ENCODE measurements at regions not wholly inside any gene's neighbourhood (a gene's known extent, or its start where the extent isn't known, plus 50 kb on each side); places are given as distances from the start of the nearest gene placed in this dataset.

GRCh38 chr3:23701716-23702597, 103.8 kb upstream of the UBE2E1 start:
- H3K4me1 Mint-ChIP-seq (ENCODE audit: low read depth), result peaks cover 8% of the 10 kb centered on the region
- no peaks in the 10 kb centered on the region for H3K27me3 Mint-ChIP-seq (ENCODE audit: low read depth)
- ATAC-seq (replicated peaks in 1 of 2) (no peak), DNase-seq (no peak)
- H3K27ac Mint-ChIP-seq, result no peak overlapping the region
- H3K36me3 Mint-ChIP-seq (ENCODE audit: insufficient read depth in 2 of 2), result no peaks in the 10 kb centered on the region
- no peak overlapping the region for H3K4me3 Mint-ChIP-seq
- H3K9me3 Mint-ChIP-seq, result no peaks in the 10 kb centered on the region

- Mint-ChIP-seq H3K27ac (no peak overlapping the region), H3K27me3 (ENCODE audit: low read depth) (no peaks in the 10 kb centered on the region), H3K4me3 (no peak overlapping the region), H3K9me3 (no peaks in the 10 kb centered on the region), H3K4me1 (ENCODE audit: low read depth) (peaks cover 8% of the 10 kb centered on the region), H3K36me3 (ENCODE audit: insufficient read depth in 2 of 2) (no peaks in the 10 kb centered on the region)
- ATAC-seq (replicated peaks in 1 of 2), result no peak
- DNase-seq, result no peak
These were observed 101.5 kb upstream of the UBE2E1 start for GRCh38 chr3:23704298-23704697.

- Mint-ChIP-seq H3K4me3 (no peak overlapping the region), H3K4me1 (ENCODE audit: low read depth) (peaks cover 8% of the 10 kb centered on the region), H3K27me3 (ENCODE audit: low read depth) (no peaks in the 10 kb centered on the region), H3K36me3 (ENCODE audit: insufficient read depth in 2 of 2) (no peaks in the 10 kb centered on the region), H3K27ac (no peak overlapping the region), H3K9me3 (no peaks in the 10 kb centered on the region)
- DNase-seq, result no peak
- peak in 1 of 2 donors; percentile 48 for ATAC-seq (replicated peaks in 1 of 2)
These were observed 99.6 kb upstream of the UBE2E1 start for GRCh38 chr3:23706111-23706510.

GRCh38 chr3:23709987-23710386, 95.8 kb upstream of the UBE2E1 start:
- ATAC-seq (replicated peaks in 1 of 2), result no peak
- no peak for DNase-seq
- Mint-ChIP-seq H3K27ac (no peak overlapping the region), H3K27me3 (ENCODE audit: low read depth) (peaks cover 29% of the 10 kb centered on the region), H3K4me1 (ENCODE audit: low read depth) (peaks cover 15% of the 10 kb centered on the region), H3K36me3 (ENCODE audit: insufficient read depth in 2 of 2) (no peaks in the 10 kb centered on the region), H3K4me3 (no peak overlapping the region), H3K9me3 (no peaks in the 10 kb centered on the region)

GRCh38 chr3:23710555-23710954, 95.2 kb upstream of the UBE2E1 start:
- Mint-ChIP-seq H3K27me3 (ENCODE audit: low read depth) (peaks cover 34% of the 10 kb centered on the region), H3K27ac (no peak overlapping the region), H3K4me1 (ENCODE audit: low read depth) (peaks cover 15% of the 10 kb centered on the region), H3K9me3 (no peaks in the 10 kb centered on the region), H3K4me3 (no peak overlapping the region), H3K36me3 (ENCODE audit: insufficient read depth in 2 of 2) (no peaks in the 10 kb centered on the region)
- no peak for ATAC-seq (replicated peaks in 1 of 2)
- DNase-seq, result no peak

GRCh38 chr3:23711916-23712494, 93.8 kb upstream of the UBE2E1 start:
- no peak overlapping the region for H3K4me3 Mint-ChIP-seq
- peaks cover 47% of the 10 kb centered on the region for H3K27me3 Mint-ChIP-seq (ENCODE audit: low read depth)
- H3K36me3 Mint-ChIP-seq (ENCODE audit: insufficient read depth in 2 of 2), result peaks cover 0 to 3% of the 10 kb centered on the region in 2 donors
- ATAC-seq (replicated peaks in 1 of 2), result peak; percentile 81 to 85
- H3K27ac Mint-ChIP-seq, result no peak overlapping the region
- peaks cover 7% of the 10 kb centered on the region for H3K4me1 Mint-ChIP-seq (ENCODE audit: low read depth)
- DNase-seq, result peak; percentile 15 to 29
- H3K9me3 Mint-ChIP-seq, result peaks cover 2 to 3% of the 10 kb centered on the region in 2 donors

GRCh38 chr3:23712656-23713559, 92.8 kb upstream of the UBE2E1 start:
- H3K9me3 Mint-ChIP-seq, result peaks cover 2 to 3% of the 10 kb centered on the region in 2 donors
- H3K27me3 Mint-ChIP-seq (ENCODE audit: low read depth), result peaks cover 47% of the 10 kb centered on the region
- peaks cover 7% of the 10 kb centered on the region for H3K4me1 Mint-ChIP-seq (ENCODE audit: low read depth)
- no peak overlapping the region for H3K4me3 Mint-ChIP-seq
- ATAC-seq (replicated peaks in 1 of 2), result no peak
- H3K27ac Mint-ChIP-seq, result no peak overlapping the region
- H3K36me3 Mint-ChIP-seq (ENCODE audit: insufficient read depth in 2 of 2), result peaks cover 0 to 3% of the 10 kb centered on the region in 2 donors
- no peak for DNase-seq

- peaks cover 7% of the 10 kb centered on the region for H3K4me1 Mint-ChIP-seq (ENCODE audit: low read depth)
- no peak for ATAC-seq (replicated peaks in 1 of 2)
- no peak for DNase-seq
- no peak overlapping the region for H3K27ac Mint-ChIP-seq
- peaks cover 0 to 3% of the 10 kb centered on the region in 2 donors for H3K36me3 Mint-ChIP-seq (ENCODE audit: insufficient read depth in 2 of 2)
- no peak overlapping the region for H3K4me3 Mint-ChIP-seq
- H3K27me3 Mint-ChIP-seq (ENCODE audit: low read depth), result peaks cover 47% of the 10 kb centered on the region
- H3K9me3 Mint-ChIP-seq, result peaks cover 2 to 3% of the 10 kb centered on the region in 2 donors
These were observed 92.1 kb upstream of the UBE2E1 start for GRCh38 chr3:23713641-23714040.

GRCh38 chr3:23720059-23720458, 85.7 kb upstream of the UBE2E1 start:
- Mint-ChIP-seq H3K9me3 (peaks cover 2 to 3% of the 10 kb centered on the region in 2 donors), H3K36me3 (ENCODE audit: insufficient read depth in 2 of 2) (peaks cover 0 to 3% of the 10 kb centered on the region in 2 donors), H3K4me3 (no peak overlapping the region), H3K27ac (no peak overlapping the region), H3K27me3 (ENCODE audit: low read depth) (peaks cover 22% of the 10 kb centered on the region), H3K4me1 (ENCODE audit: low read depth) (no peaks in the 10 kb centered on the region)
- ATAC-seq (replicated peaks in 1 of 2), result no peak
- no peak for DNase-seq

- Mint-ChIP-seq H3K4me1 (ENCODE audit: low read depth) (no peaks in the 10 kb centered on the region), H3K36me3 (ENCODE audit: insufficient read depth in 2 of 2) (peaks cover 0 to 3% of the 10 kb centered on the region in 2 donors), H3K27ac (no peak overlapping the region), H3K9me3 (peaks cover 2 to 3% of the 10 kb centered on the region in 2 donors), H3K27me3 (ENCODE audit: low read depth) (peaks cover 15% of the 10 kb centered on the region), H3K4me3 (no peak overlapping the region)
- no peak for DNase-seq
- ATAC-seq (replicated peaks in 1 of 2), result no peak
These were observed 84.9 kb upstream of the UBE2E1 start for GRCh38 chr3:23720885-23721284.

GRCh38 chr3:23723141-23723540, 82.6 kb upstream of the UBE2E1 start:
- H3K9me3 Mint-ChIP-seq, result no peaks in the 10 kb centered on the region
- no peak for ATAC-seq (replicated peaks in 1 of 2)
- H3K4me3 Mint-ChIP-seq, result no peak overlapping the region
- DNase-seq, result no peak
- H3K27me3 Mint-ChIP-seq (ENCODE audit: low read depth), result peaks cover 5% of the 10 kb centered on the region
- no peaks in the 10 kb centered on the region for H3K36me3 Mint-ChIP-seq (ENCODE audit: insufficient read depth in 2 of 2)
- H3K27ac Mint-ChIP-seq, result no peak overlapping the region
- peaks cover 16% of the 10 kb centered on the region for H3K4me1 Mint-ChIP-seq (ENCODE audit: low read depth)

GRCh38 chr3:23723930-23724329, 81.8 kb upstream of the UBE2E1 start:
- Mint-ChIP-seq H3K4me3 (no peak overlapping the region), H3K9me3 (no peaks in the 10 kb centered on the region), H3K36me3 (ENCODE audit: insufficient read depth in 2 of 2) (no peaks in the 10 kb centered on the region), H3K27me3 (ENCODE audit: low read depth) (peaks cover 5% of the 10 kb centered on the region), H3K4me1 (ENCODE audit: low read depth) (peaks cover 16% of the 10 kb centered on the region), H3K27ac (no peak overlapping the region)
- ATAC-seq (replicated peaks in 1 of 2), result no peak
- no peak for DNase-seq

All from activated T-cell treated with anti-CD3 and anti-CD28 coated beads, Interleukin-2, amount 50 U/mL, for 72 hours (primary cell).